GM12891 (cell line): ENCODE measurements at regions not wholly inside any gene's neighbourhood (a gene's known extent, or its start where the extent isn't known, plus 50 kb on each side); places are given as distances from the start of the nearest gene placed in this dataset.

Source experiments
- DNase-seq: peaks from one replicate; pipeline ENCODE4 v3.0.0; 2011; ENCODE audit warnings: low spot score; ENCODE audit not compliant: insufficient read length
- FAIRE-seq: peaks from 2 replicates; lab custom pipeline; 2011; peaks lifted over from hg19 to GRCh38; lab: Jason Lieb, UNC
- PAX5 ChIP-seq: IDR thresholded peaks from 2 replicates; pipeline ENCODE4 v1.6.1; 2011; ENCODE audit warnings: low read length, moderate library complexity, mild to moderate bottlenecking; ENCODE audit not compliant: insufficient read depth, severe bottlenecking
- POLR2A ChIP-seq: IDR thresholded peaks from 2 replicates; pipeline ENCODE4 v1.6.1; 2011; ENCODE audit warnings: low read depth, low read length, control low read depth
- POLR2AphosphoS5 ChIP-seq: IDR thresholded peaks from 2 replicates; pipeline ENCODE4 v1.6.1; 2011; ENCODE audit warnings: low read depth, low read length, control low read depth
- POU2F2 ChIP-seq: IDR thresholded peaks from 2 replicates; pipeline ENCODE4 v1.6.1; 2011; ENCODE audit warnings: low read depth, mild to moderate bottlenecking, control low read depth, low read length, moderate library complexity
- SPI1 ChIP-seq: IDR thresholded peaks from 2 replicates; pipeline ENCODE4 v1.6.1; 2011; ENCODE audit warnings: low read depth, low read length, control low read depth
- TAF1 ChIP-seq: IDR thresholded peaks from 2 replicates; pipeline ENCODE4 v1.6.1; 2011; ENCODE audit warnings: low read depth, low read length, control low read depth

DNA sequence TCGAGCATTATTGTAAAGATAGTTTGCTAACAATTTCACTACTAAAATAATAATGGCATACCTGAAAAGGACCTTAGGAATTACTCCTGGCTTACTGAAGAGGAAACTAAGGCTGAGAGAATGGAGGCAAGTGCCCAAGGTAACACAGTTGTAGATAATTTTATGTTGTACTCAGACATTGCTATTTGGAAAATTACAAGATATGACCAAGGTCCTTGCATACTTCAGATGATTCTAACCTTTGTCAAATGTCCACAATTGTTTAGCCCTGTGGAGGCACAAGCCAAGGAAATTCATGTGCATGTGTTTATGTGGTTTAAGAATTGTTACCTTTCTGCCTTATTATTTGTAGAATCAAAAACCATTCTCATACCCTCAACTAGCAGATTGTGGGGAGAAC lies 105.7 kb downstream of the TUSC7 start:
- TF ChIP-seq SPI1 (no peak), POLR2AphosphoS5 (no peak), PAX5 (no peak), POLR2A (no peak), TAF1 (no peak), POU2F2 (no peak)
- FAIRE-seq (no peak), DNase-seq (no peak)

- FAIRE-seq (no peak), DNase-seq (no peak)
- TF ChIP-seq POU2F2 (no peak), POLR2A (no peak), SPI1 (no peak), TAF1 (no peak), PAX5 (no peak), POLR2AphosphoS5 (no peak)
Observed at GRCh38 chr3:116815831-116816588, 106.4 kb downstream of the TUSC7 start.

DNA sequence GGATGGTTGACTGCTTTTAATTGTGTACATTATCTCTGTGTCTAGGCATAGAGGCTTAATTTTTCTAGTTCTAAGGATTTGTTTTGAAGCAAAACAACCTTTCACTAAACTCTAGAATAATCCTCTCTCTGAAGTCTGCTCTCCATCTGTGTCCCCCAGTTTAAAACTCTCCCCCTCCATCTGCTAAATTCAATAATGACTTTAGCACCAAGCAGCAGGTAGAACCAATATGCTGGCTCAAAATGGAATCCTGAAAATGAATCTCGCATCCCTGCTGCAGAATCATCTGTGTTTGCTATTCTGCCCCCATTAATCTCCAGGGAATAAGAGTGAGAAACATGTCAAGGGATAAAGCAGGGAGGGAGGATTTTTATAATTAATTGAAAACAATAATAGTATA lies 111.8 kb downstream of the TUSC7 start:
- DNase-seq, result no peak
- no peak for TF ChIP-seq TAF1
- no peak for TF ChIP-seq SPI1
- TF ChIP-seq POU2F2, result no peak
- no peak for TF ChIP-seq PAX5
- no peak for TF ChIP-seq POLR2A
- no peak for TF ChIP-seq POLR2AphosphoS5
- FAIRE-seq, result no peak

GRCh38 chr3:116824208-116824607 lies 114.6 kb downstream of the TUSC7 start:
- no peak for TF ChIP-seq SPI1
- TF ChIP-seq PAX5, result no peak
- no peak for TF ChIP-seq POLR2A
- no peak for TF ChIP-seq POU2F2
- no peak for TF ChIP-seq TAF1
- no peak for DNase-seq
- no peak for FAIRE-seq

DNA sequence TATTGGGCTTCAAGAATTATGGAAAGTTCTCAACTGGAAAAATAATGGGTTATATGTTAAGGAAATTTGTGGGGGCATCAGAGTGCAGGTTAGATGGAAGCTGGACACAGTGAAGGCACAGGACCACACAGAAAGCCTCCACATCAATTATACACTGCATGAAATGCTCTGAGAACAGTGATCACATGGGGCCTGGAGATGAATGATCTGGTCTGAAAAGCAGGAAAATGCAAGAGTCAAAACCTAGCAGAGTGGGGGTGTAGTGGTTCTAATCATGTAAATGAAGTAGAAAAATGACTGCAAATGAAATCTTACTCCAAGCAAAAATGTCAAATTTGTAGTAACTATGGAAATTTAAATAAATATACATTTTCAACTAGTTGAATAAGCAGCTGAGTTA lies 123.6 kb downstream of the TUSC7 start:
- FAIRE-seq, result no peak
- DNase-seq, result no peak
- TF ChIP-seq PAX5 (no peak), TAF1 (no peak), SPI1 (no peak), POLR2AphosphoS5 (no peak), POU2F2 (no peak)

DNA sequence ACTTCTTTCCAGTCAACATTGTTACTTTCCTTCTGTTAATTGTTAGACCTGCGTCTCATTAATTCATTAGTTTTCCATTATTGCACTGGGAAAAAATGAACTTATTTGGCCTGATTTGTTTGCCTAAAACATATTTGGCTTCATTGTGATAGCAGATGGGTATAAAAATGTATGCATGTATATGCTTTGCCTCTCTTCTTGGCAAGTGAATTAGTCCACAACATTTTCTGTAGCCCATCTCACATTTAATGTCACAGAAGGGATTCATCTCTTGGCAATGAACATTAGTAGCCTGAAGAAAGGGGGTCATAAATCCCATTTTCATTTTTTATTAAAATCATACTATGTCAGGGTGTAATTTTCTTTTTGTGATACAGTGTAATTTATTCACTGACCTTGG lies 125.2 kb downstream of the TUSC7 start:
- DNase-seq (no peak), FAIRE-seq (no peak)
- no peak for TF ChIP-seq PAX5

GRCh38 chr3:116835658-116836057 lies 126.1 kb downstream of the TUSC7 start:
- TF ChIP-seq SPI1 (no peak), POLR2A (no peak), POU2F2 (no peak), TAF1 (no peak), POLR2AphosphoS5 (no peak), PAX5 (no peak)
- FAIRE-seq (no peak), DNase-seq (no peak)

DNA sequence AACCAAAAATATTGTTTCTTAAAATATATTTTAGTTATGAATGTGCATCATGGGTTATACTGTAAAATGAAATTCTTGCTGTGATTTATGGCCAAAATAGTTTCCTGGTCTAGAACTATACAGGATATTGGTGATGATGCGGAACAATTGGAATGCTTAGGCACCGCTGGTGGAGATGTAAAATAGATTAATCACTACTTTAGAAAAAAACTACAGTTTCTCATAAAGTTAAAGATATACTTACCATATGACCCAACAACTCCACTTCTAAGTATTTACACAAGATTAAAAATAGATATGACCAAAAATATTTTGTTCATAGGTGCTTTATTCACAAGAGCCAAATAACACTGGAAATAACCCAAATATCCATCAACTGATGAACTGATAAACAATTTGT lies 126.7 kb downstream of the TUSC7 start:
- no peak for FAIRE-seq
- no peak for TF ChIP-seq SPI1
- no peak for TF ChIP-seq POLR2AphosphoS5
- no peak for TF ChIP-seq PAX5
- no peak for TF ChIP-seq POU2F2
- TF ChIP-seq TAF1, result no peak
- no peak for TF ChIP-seq POLR2A
- DNase-seq, result no peak

DNA sequence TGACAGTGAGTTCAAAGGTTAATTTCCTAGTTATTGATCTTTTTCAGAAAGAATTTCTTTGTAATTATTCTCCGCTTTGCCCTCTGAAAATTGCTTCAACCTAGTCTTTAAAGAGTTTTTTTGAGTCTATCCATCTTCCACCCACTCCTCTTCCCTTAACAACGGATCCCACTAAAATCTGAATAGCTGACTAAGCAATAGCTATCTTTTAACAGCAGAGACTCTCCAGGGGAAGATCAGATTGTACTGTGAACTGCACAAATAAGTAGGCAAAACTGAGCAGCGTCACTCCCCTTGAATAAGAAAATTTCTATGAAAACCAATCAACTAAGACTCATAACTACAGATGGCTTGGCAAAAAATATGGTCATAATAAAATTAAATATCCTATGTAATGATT lies 127.9 kb downstream of the TUSC7 start:
- DNase-seq (no peak), FAIRE-seq (no peak)
- TF ChIP-seq SPI1, result no peak
- no peak for TF ChIP-seq PAX5
- TF ChIP-seq TAF1, result no peak
- TF ChIP-seq POLR2A, result no peak
- TF ChIP-seq POLR2AphosphoS5, result no peak
- TF ChIP-seq POU2F2, result no peak

DNA sequence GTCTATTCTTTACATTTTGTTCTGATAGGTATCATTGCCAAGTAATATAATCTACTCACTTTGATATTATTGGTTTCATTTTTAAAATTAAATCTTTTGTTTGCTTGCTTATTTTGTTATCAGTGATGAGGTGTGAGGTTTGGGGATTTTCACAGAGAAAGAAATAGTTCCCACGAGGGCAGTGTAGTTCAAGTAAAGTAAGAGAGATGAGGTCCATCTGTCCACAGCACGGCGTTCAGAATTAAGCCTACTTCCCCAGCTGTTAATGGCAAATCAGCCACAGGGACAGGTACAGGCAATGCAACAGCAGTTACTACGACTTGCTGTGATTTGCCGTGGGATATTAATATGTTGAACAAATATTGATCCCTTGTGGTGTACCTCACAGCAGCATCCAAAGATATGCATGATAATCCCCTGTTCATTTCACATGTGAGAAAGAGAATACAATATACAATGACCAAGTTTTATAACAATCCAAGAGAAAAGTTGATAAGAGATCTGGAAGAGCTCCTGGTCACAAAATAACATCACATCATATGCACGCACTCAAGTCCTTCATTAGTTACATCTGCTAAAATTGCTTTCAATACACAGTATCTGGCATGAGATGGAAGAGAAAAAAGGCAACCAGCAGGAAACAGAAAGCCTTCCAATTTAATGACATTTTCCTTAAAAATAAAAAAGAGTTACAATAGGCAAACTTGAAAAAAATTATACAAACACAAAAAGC lies 131.6 kb downstream of the TUSC7 start:
- no peak for DNase-seq
- TF ChIP-seq TAF1, result no peak
- no peak for TF ChIP-seq POLR2A
- TF ChIP-seq SPI1, result no peak
- no peak for TF ChIP-seq POLR2AphosphoS5
- no peak for TF ChIP-seq POU2F2
- no peak for TF ChIP-seq PAX5
- no peak for FAIRE-seq
